Urinary bladder (tissue), 3 donors: ENCODE measurements at regions not wholly inside any gene's neighbourhood (a gene's known extent, or its start where the extent isn't known, plus 50 kb on each side); places are given as distances from the start of the nearest gene placed in this dataset.

Experiments used
- DNase-seq: peaks from one replicate; pipeline ENCODE4 v3.0.0-alpha.2; 2015; ENCODE audit errors: extremely low spot score
- H3K27ac ChIP-seq: one replicate; pipeline ENCODE4 v1.5.1; 2013; ENCODE audit warnings: low read depth, mild to moderate bottlenecking, moderate library complexity
- H3K36me3 ChIP-seq: one replicate; pipeline ENCODE4 v1.6.1; 2013; ENCODE audit warnings: mild to moderate bottlenecking, moderate library complexity; ENCODE audit not compliant: insufficient read depth
- H3K4me1 ChIP-seq: one replicate; pipeline ENCODE4 v1.6.1; 2013; ENCODE audit warnings: mild to moderate bottlenecking, moderate library complexity; ENCODE audit not compliant: insufficient read depth
- H3K4me3 ChIP-seq: one replicate; pipeline ENCODE4 v1.5.1; 2013; ENCODE audit warnings: low read depth, low read length
- WGBS: extraction: QIAGEN DNeasy Blood & Tissue Kit; methylation state at CpG from one replicate; pipeline ENCODE4 v1.1.7; 2013; 5-methylcytosine and 5-hydroxymethylcytosine counted together
- donor health status: healthy with polysubstance abuse.
- donor health status: healthy.

DNA sequence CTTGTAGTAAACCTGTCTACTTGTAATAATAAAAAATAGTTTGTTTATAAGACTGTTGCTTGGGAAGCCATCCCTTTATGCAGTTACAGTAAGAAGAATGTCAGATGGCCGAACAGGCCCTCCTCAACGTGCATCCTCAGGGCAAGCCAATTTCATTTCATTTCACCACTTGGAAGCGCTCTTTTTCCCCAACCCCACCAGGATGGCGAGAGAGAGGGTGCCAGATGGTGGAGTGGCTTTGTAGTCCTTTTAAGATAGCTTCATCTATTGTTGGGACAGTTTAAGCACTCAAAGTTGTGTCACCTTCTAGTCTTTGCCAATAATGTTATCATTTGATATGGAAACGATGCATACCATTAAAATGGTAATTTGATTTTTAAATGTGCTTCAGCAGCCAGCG, 356.3 kb upstream of the CAMK1G start:
- Histone ChIP-seq H3K36me3 (no peaks in the 10 kb centered on the region), H3K4me1 (peaks cover 1% of the 10 kb centered on the region), H3K4me3 (no peak overlapping the region), H3K27ac (no peak overlapping the region)
- WGBS, result 62% methylated on average over 6 of the region's 6 CpGs
- no peak for DNase-seq

DNA sequence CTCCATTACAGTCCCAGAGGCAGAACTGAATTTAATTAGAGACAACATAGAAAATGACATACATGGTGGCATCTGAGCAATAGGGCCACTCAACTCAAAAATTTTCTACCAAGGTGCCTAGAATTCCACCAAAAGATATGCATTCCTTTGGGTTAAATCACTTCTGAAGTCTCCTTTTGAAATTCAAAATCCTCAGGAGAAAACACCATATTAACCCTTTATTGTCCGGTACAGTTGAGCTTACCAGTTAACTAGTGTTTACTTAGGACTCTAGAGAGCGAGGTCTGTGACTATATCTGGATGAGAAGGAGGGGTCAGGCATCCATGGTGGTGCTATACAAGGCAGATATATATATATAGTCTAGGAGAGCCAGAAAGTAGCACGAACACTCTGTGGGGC, 355.6 kb upstream of the CAMK1G start:
- Histone ChIP-seq H3K4me3 (no peak overlapping the region), H3K4me1 (peaks cover 1% of the 10 kb centered on the region), H3K27ac (no peak overlapping the region), H3K36me3 (no peaks in the 10 kb centered on the region)
- DNase-seq, result no peak
- WGBS, result 85% methylated on average over 3 of the region's 3 CpGs

- H3K27ac ChIP-seq, result no peak overlapping the region
- no peak for DNase-seq
- whole genome bisulfite sequencing, result 83% methylated on average over 3 of the region's 3 CpGs
- H3K4me3 ChIP-seq, result no peak overlapping the region
- H3K4me1 ChIP-seq, result no peaks in the 10 kb centered on the region
- no peaks in the 10 kb centered on the region for H3K36me3 ChIP-seq
These were observed 353.9 kb upstream of the CAMK1G start for GRCh38 chr1:209229494-209230061.

DNA sequence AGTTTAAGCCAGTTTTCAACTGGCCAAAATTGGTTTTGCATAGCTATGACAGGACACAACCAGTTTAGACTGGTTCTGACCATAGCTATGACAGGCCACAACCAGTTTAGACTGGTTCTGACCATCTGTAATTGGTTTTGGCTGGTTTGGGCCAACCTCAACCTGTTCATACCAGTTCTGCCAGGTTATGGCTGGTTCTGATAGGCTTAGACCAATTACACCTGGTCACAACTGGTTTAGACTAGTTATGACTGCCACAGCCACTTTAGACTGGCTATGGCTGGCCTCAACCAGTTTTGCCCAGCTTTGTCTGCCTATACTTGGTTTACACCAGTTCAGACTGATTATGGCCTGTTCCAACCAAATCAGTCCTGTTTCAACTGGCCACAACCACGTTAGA, 353.2 kb upstream of the CAMK1G start:
- no peak overlapping the region for H3K27ac ChIP-seq
- 89% methylated on average over 1 of the region's 1 CpG for WGBS
- H3K4me1 ChIP-seq, result no peaks in the 10 kb centered on the region
- H3K4me3 ChIP-seq, result no peak overlapping the region
- H3K36me3 ChIP-seq, result no peaks in the 10 kb centered on the region
- no peak for DNase-seq

GRCh38 chr1:209231476-209232156, 351.9 kb upstream of the CAMK1G start:
- Histone ChIP-seq H3K4me3 (no peak overlapping the region), H3K36me3 (no peaks in the 10 kb centered on the region), H3K27ac (no peak overlapping the region), H3K4me1 (no peaks in the 10 kb centered on the region)
- WGBS, result 21% methylated on average over 84 of the region's 84 CpGs
- DNase-seq, result no peak

- Histone ChIP-seq H3K4me3 (no peak overlapping the region), H3K27ac (no peak overlapping the region), H3K36me3 (no peaks in the 10 kb centered on the region), H3K4me1 (no peaks in the 10 kb centered on the region)
- 96% methylated on average over 17 of the region's 17 CpGs for WGBS
- no peak for DNase-seq
These were observed 351.3 kb upstream of the CAMK1G start for GRCh38 chr1:209232197-209232596.

- WGBS, result 96% methylated on average over 15 of the region's 15 CpGs
- Histone ChIP-seq H3K4me1 (no peaks in the 10 kb centered on the region), H3K27ac (no peak overlapping the region), H3K36me3 (no peaks in the 10 kb centered on the region), H3K4me3 (no peak overlapping the region)
- DNase-seq, result no peak
These were observed 350.8 kb upstream of the CAMK1G start for GRCh38 chr1:209232759-209233158.

- Histone ChIP-seq H3K27ac (no peak overlapping the region), H3K4me1 (no peaks in the 10 kb centered on the region), H3K4me3 (no peak overlapping the region), H3K36me3 (no peaks in the 10 kb centered on the region)
- WGBS, result 97% methylated on average over 4 of the region's 4 CpGs
- no peak for DNase-seq
These were observed 348.3 kb upstream of the CAMK1G start for GRCh38 chr1:209235166-209235565.

DNA sequence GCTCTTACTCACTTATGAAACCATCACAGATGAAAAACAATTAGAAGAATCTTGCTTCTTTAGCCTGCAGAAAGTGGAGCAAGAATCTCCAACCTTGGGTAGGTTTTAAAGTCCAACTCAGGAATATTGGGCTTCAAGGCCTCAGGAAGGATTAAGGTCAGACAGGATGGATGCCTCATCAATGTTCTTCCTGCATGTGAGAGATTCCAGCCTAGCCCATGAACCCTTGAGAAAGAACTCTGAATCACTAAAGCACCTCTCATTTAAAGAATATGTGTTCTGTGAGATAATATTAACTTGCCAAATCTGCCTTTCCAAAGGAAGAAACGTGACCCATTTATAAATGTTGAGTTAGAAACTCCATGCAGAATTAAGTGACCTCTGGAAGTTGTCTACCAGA, 345.2 kb upstream of the CAMK1G start:
- DNase-seq, result no peak
- Histone ChIP-seq H3K4me3 (no peak overlapping the region), H3K4me1 (no peaks in the 10 kb centered on the region), H3K27ac (no peak overlapping the region), H3K36me3 (no peaks in the 10 kb centered on the region)
- 68% methylated on average over 1 of the region's 1 CpG for WGBS

- H3K36me3 ChIP-seq, result no peaks in the 10 kb centered on the region
- WGBS, result 67% methylated on average over 2 of the region's 2 CpGs
- no peak overlapping the region for H3K27ac ChIP-seq
- no peak overlapping the region for H3K4me3 ChIP-seq
- no peak for DNase-seq
- H3K4me1 ChIP-seq, result no peaks in the 10 kb centered on the region
These were observed 343.2 kb upstream of the CAMK1G start for GRCh38 chr1:209240351-209240750.

DNA sequence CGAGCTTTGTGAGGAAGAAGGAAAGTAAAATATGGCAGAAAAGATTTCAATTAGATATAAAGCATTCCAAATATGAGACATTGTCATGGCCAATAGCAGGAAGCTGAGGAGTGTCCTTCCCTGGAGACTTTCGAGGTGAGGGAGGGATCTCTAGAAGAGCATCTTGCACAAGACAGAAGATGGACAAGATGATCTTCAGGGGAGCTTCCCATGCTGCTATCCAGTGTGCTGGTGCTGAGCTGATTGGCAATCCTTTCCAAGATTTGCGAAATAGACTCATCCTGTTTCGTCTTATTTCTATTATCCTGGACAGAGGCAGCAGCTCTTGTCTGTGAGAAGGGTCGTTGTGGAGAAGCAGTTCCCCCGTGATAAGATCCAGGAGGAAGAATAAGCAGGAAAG, 342.0 kb upstream of the CAMK1G start:
- Histone ChIP-seq H3K4me1 (no peaks in the 10 kb centered on the region), H3K27ac (no peak overlapping the region), H3K36me3 (no peaks in the 10 kb centered on the region), H3K4me3 (no peak overlapping the region)
- DNase-seq, result no peak
- 65% methylated on average over 6 of the region's 6 CpGs for WGBS

- no peak for DNase-seq
- no peak overlapping the region for H3K4me3 ChIP-seq
- H3K4me1 ChIP-seq, result no peaks in the 10 kb centered on the region
- no peaks in the 10 kb centered on the region for H3K36me3 ChIP-seq
- 29% methylated on average over 6 of the region's 6 CpGs for WGBS
- no peak overlapping the region for H3K27ac ChIP-seq
These were observed 334.8 kb upstream of the CAMK1G start for GRCh38 chr1:209248649-209249279.

GRCh38 chr1:209249280-209249670, 334.2 kb upstream of the CAMK1G start:
- no peak for DNase-seq
- Histone ChIP-seq H3K4me1 (no peaks in the 10 kb centered on the region), H3K4me3 (no peak overlapping the region), H3K36me3 (no peaks in the 10 kb centered on the region), H3K27ac (no peak overlapping the region)
- 9% methylated on average over 2 of the region's 2 CpGs for WGBS

DNA sequence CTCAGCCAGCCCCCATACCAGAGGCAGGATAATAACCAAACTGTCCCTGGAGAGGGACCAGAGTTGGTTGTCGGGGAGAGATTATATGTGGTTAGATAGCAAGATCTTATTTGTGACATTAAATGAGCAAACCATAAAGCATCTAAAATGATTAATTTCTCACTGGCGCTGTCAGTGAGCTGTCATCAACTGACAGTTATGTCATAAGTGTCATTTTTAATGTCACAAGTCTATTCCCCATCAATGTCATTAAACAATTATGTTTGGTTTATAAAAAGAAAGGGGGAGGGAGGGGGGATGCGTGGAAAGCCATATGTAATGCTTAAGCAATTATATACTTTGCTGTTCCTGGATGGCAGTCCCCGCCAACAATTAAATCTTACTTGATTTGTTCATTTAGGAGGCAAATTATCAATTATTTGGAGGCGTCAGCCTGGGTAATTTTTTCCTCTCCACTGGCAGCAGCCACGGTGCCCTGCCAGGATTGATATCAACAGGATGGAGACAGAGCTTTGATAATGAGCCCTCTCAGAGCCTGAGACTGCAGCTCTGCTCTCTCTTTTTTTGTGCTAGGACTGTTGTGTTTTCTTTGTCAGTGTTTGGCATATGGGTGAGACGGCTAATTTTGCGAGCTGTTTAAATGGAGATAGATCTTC, 333.6 kb upstream of the CAMK1G start:
- Histone ChIP-seq H3K4me3 (no peak overlapping the region), H3K36me3 (no peaks in the 10 kb centered on the region), H3K27ac (no peak overlapping the region), H3K4me1 (no peaks in the 10 kb centered on the region)
- WGBS, result 51% methylated on average over 8 of the region's 8 CpGs
- no peak for DNase-seq
